A673 (cell line): ENCODE measurements at regions not wholly inside any gene's neighbourhood (a gene's known extent, or its start where the extent isn't known, plus 50 kb on each side); places are given as distances from the start of the nearest gene placed in this dataset.

Experiments
- BruUV-seq: library from RNA; stranded (reverse); fragments of 400-500 nt; replicated peaks from 2 replicates; lab custom pipeline; 2021; lab: Mats Ljungman, UMichigan
- CTCF ChIA-PET: fragments of 300-600 bp; sonication (Branson Sonifier 250); formaldehyde crosslinking; loops from one replicate; lab custom pipeline; 2022; ENCODE audit warnings: antibody characterized with exemption; lab: Charles Lee
- POLR2A ChIA-PET: fragments of 300-600 bp; sonication (Branson Sonifier 250); formaldehyde crosslinking; loops from one replicate; lab custom pipeline; 2022; ENCODE audit warnings: antibody characterized with exemption; ENCODE audit not compliant: low non-redundant PET; lab: Charles Lee
- DNase-seq: peaks from one replicate; pipeline ENCODE4 v3.0.0-alpha.2; 2015; ENCODE audit warnings: low spot score
- H3K27ac ChIP-seq: fragments of 200-600 bp; sonication (generic); 2 replicates; pipeline ENCODE4 v1.5.1; 2016; ENCODE audit warnings: mixed run types, low read depth, mild to moderate bottlenecking, mixed read lengths, antibody characterized with exemption, low read length; ENCODE audit not compliant: poor library complexity, severe bottlenecking
- H3K27me3 ChIP-seq: fragments of 200-600 bp; sonication (generic); replicated peaks from 2 replicates; pipeline ENCODE4 v1.6.1; 2017; ENCODE audit warnings: mixed run types, low read depth, mild to moderate bottlenecking, mixed read lengths, antibody characterized with exemption, low read length; ENCODE audit not compliant: insufficient read depth, poor library complexity
- H3K36me3 ChIP-seq: fragments of 200-600 bp; sonication (generic); 2 replicates; pipeline ENCODE4 v1.6.1; 2016; ENCODE audit warnings: mixed run types, mild to moderate bottlenecking, mixed read lengths, antibody characterized with exemption, low read length; ENCODE audit not compliant: insufficient read depth, poor library complexity, severe bottlenecking
- H3K4me1 ChIP-seq: fragments of 200-600 bp; sonication (generic); 2 replicates; pipeline ENCODE4 v1.6.1; 2017; ENCODE audit warnings: mixed run types, mild to moderate bottlenecking, mixed read lengths, antibody characterized with exemption, low read length; ENCODE audit not compliant: insufficient read depth, poor library complexity, severe bottlenecking
- H3K4me3 ChIP-seq: fragments of 200-600 bp; sonication (generic); 2 replicates; pipeline ENCODE4 v1.5.1; 2016; ENCODE audit warnings: low read depth, mixed run types, mild to moderate bottlenecking, mixed read lengths, low read length; ENCODE audit not compliant: poor library complexity, severe bottlenecking
- H3K9me3 ChIP-seq: fragments of 200-600 bp; sonication (generic); 2 replicates; pipeline ENCODE4 v1.6.1; 2016; ENCODE audit warnings: mixed run types, low read depth, mild to moderate bottlenecking, mixed read lengths, antibody characterized with exemption, low read length; ENCODE audit not compliant: poor library complexity, severe bottlenecking
- CTCF ChIP-seq: fragments of 300-800, 200-600 bp; sonication (generic); conservative IDR thresholded peaks from 2 replicates; pipeline ENCODE4 v1.5.1; 2017; ENCODE audit warnings: low read depth, mild to moderate bottlenecking, antibody characterized with exemption, low read length, moderate library complexity, mixed read lengths
- EZH2 ChIP-seq: fragments of 200-600 bp; sonication (generic); IDR thresholded peaks from 2 replicates; pipeline ENCODE4 v1.6.1; 2017; ENCODE audit warnings: borderline replicate concordance, low read depth, mild to moderate bottlenecking, mixed read lengths, antibody characterized with exemption, low read length; ENCODE audit not compliant: poor library complexity, severe bottlenecking
- intact Hi-C: fragments of 100-400 bp; cut with micrococcal nuclease; formaldehyde crosslinking; loops from one replicate; pipeline ENCODE4 v1.10.0; 2022; ENCODE audit not compliant: unreplicated experiment

- peaks cover 71% of the 10 kb centered on the region for H3K4me1 ChIP-seq
- H3K27me3 ChIP-seq: no peaks in the 10 kb centered on the region
- DNase-seq: no peak
- ChIA-PET POLR2A (no interaction called here), CTCF (no interaction called here)
- TF ChIP-seq CTCF: no peak
- no peak for TF ChIP-seq EZH2
- no peak overlapping the region for H3K27ac ChIP-seq
- H3K4me3 ChIP-seq: no peak overlapping the region
- intact Hi-C loops: loop anchor here (1.0 to 5.0 kb wide), 3 partner anchors 23 to 349 kb away; partner anchors contain the start of gene NCAM1
- H3K9me3 ChIP-seq: no peaks in the 10 kb centered on the region
- H3K36me3 ChIP-seq: no peaks in the 10 kb centered on the region
- BruUV-seq: no TSS peak
These were observed 349.4 kb upstream of the NCAM1 start for GRCh38 chr11:112611771-112612170.

GRCh38 chr11:112612250-112612849 is 348.9 kb upstream of the NCAM1 start:
- no peaks in the 10 kb centered on the region for H3K9me3 ChIP-seq
- no peak overlapping the region for H3K4me3 ChIP-seq
- no peaks in the 10 kb centered on the region for H3K27me3 ChIP-seq
- TF ChIP-seq CTCF (no peak), EZH2 (no peak)
- peaks cover 69% of the 10 kb centered on the region for H3K4me1 ChIP-seq
- POLR2A ChIA-PET: no interaction called here
- no TSS peak for BruUV-seq
- CTCF ChIA-PET: interaction anchor here (0.9 kb wide), 1 partner anchor 677 kb away, joined by 4 read pairs; no protein-coding TSS in a partner anchor
- intact Hi-C loops: loop anchor here (2.0 to 5.0 kb wide), 2 partner anchors 170 to 348 kb away; partner anchors contain the start of gene NCAM1
- DNase-seq: peak; percentile 57
- no peaks in the 10 kb centered on the region for H3K36me3 ChIP-seq
- no peak overlapping the region for H3K27ac ChIP-seq

- intact Hi-C loops: loop anchor here (2.0 to 5.0 kb wide), 2 partner anchors 169 to 347 kb away; partner anchors contain the start of gene NCAM1
- Histone ChIP-seq H3K36me3 (no peaks in the 10 kb centered on the region), H3K9me3 (no peaks in the 10 kb centered on the region), H3K4me3 (no peak overlapping the region), H3K27ac (no peak overlapping the region), H3K4me1 (peaks cover 60% of the 10 kb centered on the region), H3K27me3 (no peaks in the 10 kb centered on the region)
- CTCF ChIA-PET: interaction anchor here (0.9 kb wide), 1 partner anchor 676 kb away, joined by 4 read pairs; no protein-coding TSS in a partner anchor
- DNase-seq: peak; percentile 76
- TF ChIP-seq CTCF (no peak), EZH2 (no peak)
- BruUV-seq: no TSS peak
- POLR2A ChIA-PET: no interaction called here
These were observed 347.9 kb upstream of the NCAM1 start for GRCh38 chr11:112613051-112613972.
